ENCODE measurements at regions not wholly inside any gene's neighbourhood (a gene's known extent, or its start where the extent isn't known, plus 50 kb on each side); places are given as distances from the start of the nearest gene placed in this dataset.

DNA sequence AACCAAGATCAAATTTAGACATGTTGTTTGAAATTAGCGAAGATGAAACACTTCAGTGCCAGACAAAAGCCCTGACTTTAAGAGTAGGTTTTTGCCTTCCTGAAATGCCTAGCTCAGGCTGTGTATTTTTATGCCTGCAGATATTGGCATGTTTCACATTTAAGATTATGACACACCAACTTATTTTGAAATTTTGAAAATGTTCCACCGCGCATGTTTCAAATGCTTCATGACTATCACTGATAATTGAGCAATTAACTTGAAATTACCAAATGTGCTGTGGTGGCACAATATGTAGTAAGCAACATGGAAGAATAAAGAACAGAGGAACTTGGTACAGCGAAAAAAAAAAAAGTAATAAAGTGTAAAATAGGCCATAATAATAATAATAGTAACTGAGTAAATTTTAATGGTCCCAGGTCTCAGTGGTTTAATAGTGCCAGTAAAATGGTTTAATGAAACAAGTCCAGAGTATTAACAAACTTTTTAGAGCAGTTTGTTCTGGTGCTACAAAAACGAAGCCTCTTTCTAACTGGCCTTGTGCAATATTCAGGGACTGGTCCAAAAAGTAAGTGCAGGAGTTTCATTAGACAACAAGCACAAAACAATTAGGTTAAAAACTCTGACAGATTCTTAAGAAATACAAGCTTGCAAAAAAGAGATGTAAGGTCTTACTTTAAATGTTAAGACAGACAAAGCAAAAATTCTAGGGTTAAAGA, 112.5 kb upstream of the SOX6 start:
- TF ChIP-seq, protein P1, sequence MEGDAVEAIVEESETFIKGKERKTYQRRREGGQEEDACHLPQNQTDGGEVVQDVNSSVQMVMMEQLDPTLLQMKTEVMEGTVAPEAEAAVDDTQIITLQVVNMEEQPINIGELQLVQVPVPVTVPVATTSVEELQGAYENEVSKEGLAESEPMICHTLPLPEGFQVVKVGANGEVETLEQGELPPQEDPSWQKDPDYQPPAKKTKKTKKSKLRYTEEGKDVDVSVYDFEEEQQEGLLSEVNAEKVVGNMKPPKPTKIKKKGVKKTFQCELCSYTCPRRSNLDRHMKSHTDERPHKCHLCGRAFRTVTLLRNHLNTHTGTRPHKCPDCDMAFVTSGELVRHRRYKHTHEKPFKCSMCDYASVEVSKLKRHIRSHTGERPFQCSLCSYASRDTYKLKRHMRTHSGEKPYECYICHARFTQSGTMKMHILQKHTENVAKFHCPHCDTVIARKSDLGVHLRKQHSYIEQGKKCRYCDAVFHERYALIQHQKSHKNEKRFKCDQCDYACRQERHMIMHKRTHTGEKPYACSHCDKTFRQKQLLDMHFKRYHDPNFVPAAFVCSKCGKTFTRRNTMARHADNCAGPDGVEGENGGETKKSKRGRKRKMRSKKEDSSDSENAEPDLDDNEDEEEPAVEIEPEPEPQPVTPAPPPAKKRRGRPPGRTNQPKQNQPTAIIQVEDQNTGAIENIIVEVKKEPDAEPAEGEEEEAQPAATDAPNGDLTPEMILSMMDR (IDR thresholded peaks at IDR 0.05) = no peak
- TF ChIP-seq POLR2A (IDR thresholded peaks at IDR 0.05; ENCODE audit: low read length) (no peak), KDM1A (IDR thresholded peaks at IDR 0.05; ENCODE audit: low read depth) (no peak), BHLHE40 (IDR thresholded peaks at IDR 0.05; ENCODE audit: low read depth, low read length) (no peak), CEBPB (IDR thresholded peaks at IDR 0.05) (no peak), HEYL (CRISPR knock-in tag; IDR thresholded peaks at IDR 0.05) (no peak), ESRRA (IDR thresholded peaks at IDR 0.05; ENCODE audit: borderline replicate concordance, low read length) (no peak)
- TF ChIP-seq, protein P2, sequence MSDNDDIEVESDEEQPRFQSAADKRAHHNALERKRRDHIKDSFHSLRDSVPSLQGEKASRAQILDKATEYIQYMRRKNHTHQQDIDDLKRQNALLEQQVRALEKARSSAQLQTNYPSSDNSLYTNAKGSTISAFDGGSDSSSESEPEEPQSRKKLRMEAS (IDR thresholded peaks at IDR 0.05) = no peak
- TF ChIP-seq, protein P3, sequence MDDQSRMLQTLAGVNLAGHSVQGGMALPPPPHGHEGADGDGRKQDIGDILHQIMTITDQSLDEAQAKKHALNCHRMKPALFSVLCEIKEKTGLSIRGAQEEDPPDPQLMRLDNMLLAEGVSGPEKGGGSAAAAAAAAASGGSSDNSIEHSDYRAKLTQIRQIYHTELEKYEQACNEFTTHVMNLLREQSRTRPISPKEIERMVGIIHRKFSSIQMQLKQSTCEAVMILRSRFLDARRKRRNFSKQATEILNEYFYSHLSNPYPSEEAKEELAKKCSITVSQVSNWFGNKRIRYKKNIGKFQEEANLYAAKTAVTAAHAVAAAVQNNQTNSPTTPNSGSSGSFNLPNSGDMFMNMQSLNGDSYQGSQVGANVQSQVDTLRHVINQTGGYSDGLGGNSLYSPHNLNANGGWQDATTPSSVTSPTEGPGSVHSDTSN (IDR thresholded peaks at IDR 0.05) = no peak
- TF ChIP-seq, protein P4, sequence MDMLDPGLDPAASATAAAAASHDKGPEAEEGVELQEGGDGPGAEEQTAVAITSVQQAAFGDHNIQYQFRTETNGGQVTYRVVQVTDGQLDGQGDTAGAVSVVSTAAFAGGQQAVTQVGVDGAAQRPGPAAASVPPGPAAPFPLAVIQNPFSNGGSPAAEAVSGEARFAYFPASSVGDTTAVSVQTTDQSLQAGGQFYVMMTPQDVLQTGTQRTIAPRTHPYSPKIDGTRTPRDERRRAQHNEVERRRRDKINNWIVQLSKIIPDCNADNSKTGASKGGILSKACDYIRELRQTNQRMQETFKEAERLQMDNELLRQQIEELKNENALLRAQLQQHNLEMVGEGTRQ (IDR thresholded peaks at IDR 0.05) = no peak

Measured in A549 (cell line).